Glutamatergic neuron (in vitro differentiated cells): ENCODE measurements at regions not wholly inside any gene's neighbourhood (a gene's known extent, or its start where the extent isn't known, plus 50 kb on each side); places are given as distances from the start of the nearest gene placed in this dataset.

Source experiments
- DNase-seq: peaks from one replicate; pipeline ENCODE4 v3.0.0; 2022
- H3K27ac Mint-ChIP-seq: one replicate; pipeline ENCODE4 v1.8.0; 2020; ENCODE audit warnings: mild to moderate bottlenecking, mixed read lengths, inconsistent platforms; ENCODE audit not compliant: unreplicated experiment
- H3K27me3 Mint-ChIP-seq: one replicate; pipeline ENCODE4 v1.8.0; 2020; ENCODE audit warnings: mild to moderate bottlenecking, moderate library complexity, mixed read lengths, inconsistent platforms; ENCODE audit not compliant: unreplicated experiment
- H3K36me3 Mint-ChIP-seq: one replicate; pipeline ENCODE4 v1.8.0; 2020; ENCODE audit warnings: mild to moderate bottlenecking, mixed read lengths, inconsistent platforms; ENCODE audit not compliant: unreplicated experiment
- H3K4me1 Mint-ChIP-seq: one replicate; pipeline ENCODE4 v1.8.0; 2020; ENCODE audit warnings: mild to moderate bottlenecking, low read depth, mixed read lengths, inconsistent platforms; ENCODE audit not compliant: unreplicated experiment
- H3K4me3 Mint-ChIP-seq: one replicate; pipeline ENCODE4 v1.8.0; 2020; ENCODE audit warnings: mild to moderate bottlenecking, mixed read lengths, inconsistent platforms; ENCODE audit not compliant: unreplicated experiment
- H3K9me3 Mint-ChIP-seq: one replicate; pipeline ENCODE4 v1.8.0; 2020; ENCODE audit warnings: mild to moderate bottlenecking, moderate library complexity, mixed read lengths, inconsistent platforms; ENCODE audit not compliant: unreplicated experiment
- TF ChIP-seq, protein P1 (sequence below): fragments of 200-600 bp; sonication (generic); IDR thresholded peaks from one replicate; pipeline ENCODE4 v1.5.0; 2021; ENCODE audit not compliant: partially characterized antibody, unreplicated experiment

DNA sequence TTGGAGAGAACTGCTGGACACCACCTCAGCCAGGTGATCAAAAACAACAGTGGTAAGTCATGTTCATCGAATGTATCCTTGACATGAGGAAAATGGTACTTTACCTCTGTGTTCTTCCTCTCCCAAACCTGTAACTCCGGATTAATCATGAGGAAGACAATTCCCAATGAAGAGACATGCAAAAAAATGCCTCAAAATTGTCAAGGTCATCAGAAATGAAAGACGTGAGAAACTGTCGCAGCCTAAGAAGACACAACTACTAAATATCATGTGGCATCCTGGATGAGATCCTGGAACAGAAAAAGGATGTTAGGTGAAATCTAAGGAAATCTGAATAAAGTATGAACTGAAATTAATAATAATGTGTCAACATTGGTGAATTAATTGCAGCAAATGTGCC is 178.4 kb downstream of the LACC1 start:
- DNase-seq: no peak
- Mint-ChIP-seq H3K36me3 (no peaks in the 10 kb centered on the region), H3K27ac (no peak overlapping the region), H3K4me3 (no peak overlapping the region), H3K4me1 (no peaks in the 10 kb centered on the region), H3K27me3 (peaks cover 2% of the 10 kb centered on the region), H3K9me3 (peaks cover 2% of the 10 kb centered on the region)
- TF ChIP-seq, protein P1, sequence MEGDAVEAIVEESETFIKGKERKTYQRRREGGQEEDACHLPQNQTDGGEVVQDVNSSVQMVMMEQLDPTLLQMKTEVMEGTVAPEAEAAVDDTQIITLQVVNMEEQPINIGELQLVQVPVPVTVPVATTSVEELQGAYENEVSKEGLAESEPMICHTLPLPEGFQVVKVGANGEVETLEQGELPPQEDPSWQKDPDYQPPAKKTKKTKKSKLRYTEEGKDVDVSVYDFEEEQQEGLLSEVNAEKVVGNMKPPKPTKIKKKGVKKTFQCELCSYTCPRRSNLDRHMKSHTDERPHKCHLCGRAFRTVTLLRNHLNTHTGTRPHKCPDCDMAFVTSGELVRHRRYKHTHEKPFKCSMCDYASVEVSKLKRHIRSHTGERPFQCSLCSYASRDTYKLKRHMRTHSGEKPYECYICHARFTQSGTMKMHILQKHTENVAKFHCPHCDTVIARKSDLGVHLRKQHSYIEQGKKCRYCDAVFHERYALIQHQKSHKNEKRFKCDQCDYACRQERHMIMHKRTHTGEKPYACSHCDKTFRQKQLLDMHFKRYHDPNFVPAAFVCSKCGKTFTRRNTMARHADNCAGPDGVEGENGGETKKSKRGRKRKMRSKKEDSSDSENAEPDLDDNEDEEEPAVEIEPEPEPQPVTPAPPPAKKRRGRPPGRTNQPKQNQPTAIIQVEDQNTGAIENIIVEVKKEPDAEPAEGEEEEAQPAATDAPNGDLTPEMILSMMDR: no peak

DNA sequence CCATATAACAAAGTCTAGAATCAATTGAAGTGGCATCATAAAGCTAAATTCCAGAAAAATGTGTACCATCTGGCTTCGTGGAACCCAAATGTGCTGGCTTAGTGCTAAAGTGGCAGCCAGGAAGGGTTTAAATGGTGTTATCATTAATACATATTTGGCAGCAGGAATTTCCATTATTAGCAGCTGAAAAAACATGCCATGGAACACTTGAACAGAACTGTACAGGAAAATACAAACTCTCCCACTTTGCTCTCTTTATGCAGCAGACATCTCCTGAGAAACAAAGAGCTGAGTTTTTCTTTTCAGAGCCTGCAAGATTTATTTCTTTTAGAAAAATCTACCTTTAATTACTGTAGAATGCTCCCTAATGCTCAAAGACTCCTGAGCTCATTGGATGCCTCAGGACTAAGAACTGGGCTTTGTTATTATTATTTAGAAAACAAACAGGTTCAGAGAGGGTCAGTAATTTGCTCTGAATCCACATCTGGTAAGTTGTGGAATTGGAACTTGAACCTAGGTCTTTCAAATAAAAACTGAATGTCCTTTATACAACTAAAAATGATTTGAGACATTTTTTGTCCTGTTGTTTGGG is 179.0 kb downstream of the LACC1 start:
- H3K27me3 Mint-ChIP-seq: peaks cover 2% of the 10 kb centered on the region
- peaks cover 2% of the 10 kb centered on the region for H3K9me3 Mint-ChIP-seq
- TF ChIP-seq, protein P1: no peak
- H3K4me3 Mint-ChIP-seq: no peak overlapping the region
- no peaks in the 10 kb centered on the region for H3K4me1 Mint-ChIP-seq
- no peak overlapping the region for H3K27ac Mint-ChIP-seq
- H3K36me3 Mint-ChIP-seq: no peaks in the 10 kb centered on the region
- no peak for DNase-seq

DNA sequence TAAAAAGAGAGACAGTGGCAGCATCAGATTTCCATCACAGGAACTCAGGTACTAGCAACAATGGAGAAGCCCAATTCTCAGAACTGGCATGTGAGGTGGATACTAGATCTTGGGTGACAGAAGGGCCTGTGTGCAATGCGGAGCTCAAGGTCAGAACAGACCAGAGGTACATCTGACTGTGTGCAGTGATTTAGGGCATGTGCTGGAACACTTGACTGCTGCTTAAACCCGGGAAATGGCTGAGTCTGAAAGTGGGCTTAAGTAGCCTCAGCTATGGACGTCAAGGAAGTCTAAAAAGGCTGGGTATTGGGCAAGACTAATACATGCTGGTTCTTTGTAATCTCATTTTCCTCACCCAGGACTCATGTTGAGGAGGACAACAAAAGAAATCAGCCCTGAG is 182.2 kb downstream of the LACC1 start:
- Mint-ChIP-seq H3K9me3 (peaks cover 2% of the 10 kb centered on the region), H3K27ac (no peak overlapping the region), H3K36me3 (peaks cover 2% of the 10 kb centered on the region), H3K4me3 (no peak overlapping the region), H3K4me1 (no peaks in the 10 kb centered on the region), H3K27me3 (no peaks in the 10 kb centered on the region)
- no peak for DNase-seq
- TF ChIP-seq, protein P1: no peak

DNA sequence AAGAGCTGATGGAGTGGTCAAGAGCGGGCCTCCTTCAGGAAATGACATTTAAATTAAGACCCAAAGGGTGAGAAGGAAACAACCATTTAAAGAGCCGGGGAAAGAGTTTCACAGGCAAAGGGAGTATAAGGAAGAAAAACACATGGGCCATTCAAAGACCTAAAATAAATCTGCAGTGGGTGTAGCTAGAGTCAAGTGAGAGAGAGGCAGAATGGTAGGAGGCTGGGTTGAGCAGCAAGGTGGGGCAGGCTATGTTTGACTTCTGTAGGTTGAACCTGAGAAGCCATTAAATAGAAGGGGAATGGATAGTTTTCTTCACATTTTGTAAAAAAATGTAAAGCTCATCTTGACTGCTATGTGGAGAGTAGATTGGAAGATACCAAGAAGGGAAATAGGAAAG is 183.8 kb downstream of the LACC1 start:
- H3K4me1 Mint-ChIP-seq: no peaks in the 10 kb centered on the region
- peaks cover 5% of the 10 kb centered on the region for H3K36me3 Mint-ChIP-seq
- no peak for DNase-seq
- no peaks in the 10 kb centered on the region for H3K27me3 Mint-ChIP-seq
- no peak overlapping the region for H3K27ac Mint-ChIP-seq
- peaks cover 2% of the 10 kb centered on the region for H3K9me3 Mint-ChIP-seq
- TF ChIP-seq, protein P1: no peak
- no peak overlapping the region for H3K4me3 Mint-ChIP-seq

DNA sequence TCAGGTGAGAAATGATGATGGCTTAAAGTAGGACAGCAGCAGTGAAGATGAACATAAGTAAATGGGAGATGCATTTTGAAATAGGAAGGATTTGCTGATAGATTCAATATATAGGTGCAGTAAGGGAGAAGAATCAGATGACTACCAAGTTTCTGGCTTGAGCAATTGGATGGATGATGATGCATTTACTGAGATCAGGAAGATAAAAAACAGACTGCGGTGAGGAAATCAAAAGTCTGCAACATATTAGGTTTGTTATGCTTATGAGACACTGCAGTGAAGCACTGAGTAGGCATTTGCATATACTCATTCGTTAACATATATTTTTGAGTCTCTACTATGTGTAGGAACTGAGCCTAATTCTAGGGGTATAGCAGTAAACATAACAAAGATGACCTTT is 184.2 kb downstream of the LACC1 start:
- H3K27ac Mint-ChIP-seq: no peak overlapping the region
- H3K27me3 Mint-ChIP-seq: no peaks in the 10 kb centered on the region
- H3K36me3 Mint-ChIP-seq: peaks cover 5% of the 10 kb centered on the region
- H3K4me3 Mint-ChIP-seq: no peak overlapping the region
- no peak for DNase-seq
- H3K4me1 Mint-ChIP-seq: no peaks in the 10 kb centered on the region
- TF ChIP-seq, protein P1: no peak
- H3K9me3 Mint-ChIP-seq: peaks cover 2% of the 10 kb centered on the region
